Right lobe of liver (tissue), 6 donors: ENCODE measurements at regions not wholly inside any gene's neighbourhood (a gene's known extent, or its start where the extent isn't known, plus 50 kb on each side); places are given as distances from the start of the nearest gene placed in this dataset.
A peak's percentile ranks its signal among the peaks of the same experiment; 100 is the strongest.

Experiments
- ATAC-seq, 4 donors: fragments of 200-7000 bp; cut with Tn5 transposase; one replicate each; pipeline ENCODE4 v1.9.1; 2020; ENCODE audit warnings: mild to moderate bottlenecking in 4 of 4, moderate library complexity in 4 of 4
- DNase-seq, 3 donors: peaks; one replicate each; pipeline ENCODE4 v3.0.0-alpha.2; 2020
- H3K27ac ChIP-seq, 3 donors: fragments of 200-600 bp; one replicate each; pipeline ENCODE4 v1.8.0; 2022
- H3K27me3 ChIP-seq, 2 donors: fragments of 200-600 bp; one replicate each; pipeline ENCODE4 v1.8.0; 2022
- H3K36me3 ChIP-seq, 4 donors: fragments of 200-600 bp; sonication (generic) in 1 of 4; one replicate each; pipeline versions ENCODE4 v1.5.1 to v1.8.0; 2017 to 2022; ENCODE audit warnings: control low read depth in 1 of 4
- H3K4me1 ChIP-seq, 4 donors: fragments of 200-600 bp; sonication (generic) in 1 of 4; one replicate each; pipeline versions ENCODE4 v1.5.1 to v1.8.0; 2017 to 2022; ENCODE audit warnings: control low read depth in 1 of 4
- H3K4me3 ChIP-seq, 3 donors: fragments of 200-600 bp; one replicate each; pipeline ENCODE4 v1.8.0; 2022
- H3K9me3 ChIP-seq, 4 donors: fragments of 200-600 bp; sonication (generic) in 1 of 4; one replicate each; pipeline versions ENCODE4 v1.5.1 to v1.8.0; 2017 to 2022; ENCODE audit warnings: control low read depth in 1 of 4
- CTCF ChIP-seq, 4 donors: fragments of 200-600 bp in 3 of 4; fragments of 450-650 bp in 1 of 4; IDR thresholded peaks; one replicate each; pipeline versions ENCODE4 v1.5.1 to v1.8.0; 2016 to 2022; ENCODE audit warnings: antibody characterized with exemption in 4 of 4, mild to moderate bottlenecking in 2 of 4
- POLR2A ChIP-seq: fragments of 450-650 bp; IDR thresholded peaks from one replicate; pipeline ENCODE4 v1.6.1; 2017; ENCODE audit warnings: antibody characterized with exemption, mild to moderate bottlenecking
- WGBS: methylation state at CpG from one replicate; pipeline ENCODE4 v1.1.6; 2018; ENCODE audit warnings: low coverage, low lambda C conversion rate; ENCODE audit not compliant: insufficient coverage; ENCODE audit errors: missing lambda C conversion rate; 5-methylcytosine and 5-hydroxymethylcytosine counted together
- intact Hi-C, 2 donors: fragments of 100-400 bp; cut with DNase I; formaldehyde crosslinking; loops; one replicate each; pipeline versions ENCODE4 v1.11.2 to v1.14.1; 2022
- donor health status: DM: no; HTN: yes; CAD: no.
- donor health status: DM: no; HTN: no; CAD: no.
- donor health status: DM: no; HTN: no; CAD: no.
- donor health status: DM: no; HTN: yes; CAD: no.
- donor health status: DM: no; HTN: yes; CAD: no.

- H3K4me1 ChIP-seq = peaks cover 0 to 14% (median 2%) of the 10 kb centered on the region in 4 donors
- H3K36me3 ChIP-seq = no peaks in the 10 kb centered on the region
- intact Hi-C loops = no loop called here
- 83% methylated on average over 4 of the region's 4 CpGs for WGBS
- no peaks in the 10 kb centered on the region for H3K27me3 ChIP-seq
- ATAC-seq = no peak
- no peak overlapping the region for H3K27ac ChIP-seq
- no peak overlapping the region for H3K4me3 ChIP-seq
- no peak for DNase-seq
- no peak for TF ChIP-seq CTCF (IDR thresholded peaks at IDR 0.05)
- TF ChIP-seq POLR2A = no peak
- H3K9me3 ChIP-seq = no peaks in the 10 kb centered on the region
Observed at GRCh38 chr15:96052154-96052553, 278.3 kb upstream of the NR2F2 start.

DNA sequence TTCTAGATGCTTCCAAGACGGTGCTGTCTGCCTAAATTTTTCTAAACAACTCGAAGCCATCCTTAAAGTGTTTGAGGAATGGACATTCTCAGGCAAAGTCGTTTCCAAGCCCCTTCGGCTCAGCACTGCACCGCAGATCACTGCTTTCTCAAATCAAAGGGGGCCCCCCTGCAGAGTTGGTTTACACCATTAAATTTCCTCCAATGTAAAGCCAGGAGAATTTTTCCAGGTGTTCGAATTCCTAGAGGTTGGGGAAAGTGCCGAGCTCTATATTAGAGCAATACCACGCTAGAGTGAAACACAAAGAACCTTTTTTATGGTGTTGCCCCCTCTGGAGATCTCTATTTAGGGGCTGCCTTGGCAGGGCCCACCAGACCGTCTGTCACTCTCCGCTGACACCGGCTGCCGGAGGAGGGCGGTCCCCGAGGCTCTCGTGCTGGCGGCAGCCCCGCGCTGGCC lies 277.9 kb upstream of the NR2F2 start:
- no peaks in the 10 kb centered on the region for H3K9me3 ChIP-seq
- no peak for ATAC-seq
- no peaks in the 10 kb centered on the region for H3K36me3 ChIP-seq
- H3K27me3 ChIP-seq = no peaks in the 10 kb centered on the region
- peaks cover 0 to 14% (median 2%) of the 10 kb centered on the region in 4 donors for H3K4me1 ChIP-seq
- H3K27ac ChIP-seq = peak overlapping the region; percentile 19 to 84 (median 78)
- TF ChIP-seq CTCF (IDR thresholded peaks at IDR 0.05) = no peak
- no peak for TF ChIP-seq POLR2A
- H3K4me3 ChIP-seq = peak overlapping the region in 2 of 3 donors; percentile 44 to 46
- intact Hi-C loops = no loop called here
- DNase-seq = no peak
- WGBS = 67% methylated on average over 7 of the region's 18 CpGs

DNA sequence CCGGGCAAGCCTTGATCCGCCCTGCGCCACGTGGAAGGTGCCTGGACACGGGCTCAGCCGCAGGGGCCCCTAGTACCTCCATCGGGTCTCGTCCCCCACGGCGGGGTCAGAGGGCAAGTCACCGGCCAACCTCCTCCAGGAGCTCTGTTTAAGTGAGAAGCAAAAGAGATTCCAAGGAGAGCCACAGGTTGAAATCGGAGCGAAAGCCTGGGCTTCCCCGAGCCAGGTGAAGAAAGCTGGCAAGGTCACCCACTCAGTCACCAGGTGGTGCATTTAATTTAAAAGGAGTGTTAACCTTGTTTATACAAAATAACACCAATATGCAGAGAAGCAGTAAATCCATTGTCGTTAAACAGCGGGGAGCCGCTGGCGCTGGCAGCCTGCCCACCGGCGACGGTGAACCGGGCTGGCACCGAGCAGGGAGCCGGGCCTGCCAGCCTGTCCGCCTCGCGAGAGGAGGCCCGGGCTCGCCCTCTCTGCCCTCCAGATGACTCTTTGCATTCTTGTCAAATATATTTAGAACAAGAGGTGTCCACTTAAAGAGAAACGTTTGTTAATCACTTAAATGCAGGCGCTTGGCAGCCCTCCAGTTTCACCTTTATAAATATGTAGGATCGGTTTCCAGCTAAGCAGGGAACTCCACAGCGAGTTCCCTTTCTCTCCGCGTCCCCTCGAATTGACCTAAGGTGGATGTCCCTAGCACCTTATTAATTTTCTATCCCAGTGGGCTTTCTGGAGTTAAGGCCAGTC lies 277.3 kb upstream of the NR2F2 start:
- 14% methylated on average over 20 of the region's 36 CpGs for WGBS
- TF ChIP-seq CTCF (IDR thresholded peaks at IDR 0.05) (no peak), POLR2A (no peak)
- Histone ChIP-seq H3K4me3 (peak overlapping the region; percentile 22 to 46 (median 44)), H3K27me3 (no peaks in the 10 kb centered on the region), H3K27ac (peak overlapping the region; percentile 19 to 84 (median 78)), H3K36me3 (no peaks in the 10 kb centered on the region), H3K9me3 (no peaks in the 10 kb centered on the region), H3K4me1 (peaks cover 0 to 14% (median 2%) of the 10 kb centered on the region in 4 donors)
- intact Hi-C loops = no loop called here
- peak; percentile 57 to 75 (median 70) for DNase-seq
- ATAC-seq = peak; percentile 86 to 91 (median 88)

DNA sequence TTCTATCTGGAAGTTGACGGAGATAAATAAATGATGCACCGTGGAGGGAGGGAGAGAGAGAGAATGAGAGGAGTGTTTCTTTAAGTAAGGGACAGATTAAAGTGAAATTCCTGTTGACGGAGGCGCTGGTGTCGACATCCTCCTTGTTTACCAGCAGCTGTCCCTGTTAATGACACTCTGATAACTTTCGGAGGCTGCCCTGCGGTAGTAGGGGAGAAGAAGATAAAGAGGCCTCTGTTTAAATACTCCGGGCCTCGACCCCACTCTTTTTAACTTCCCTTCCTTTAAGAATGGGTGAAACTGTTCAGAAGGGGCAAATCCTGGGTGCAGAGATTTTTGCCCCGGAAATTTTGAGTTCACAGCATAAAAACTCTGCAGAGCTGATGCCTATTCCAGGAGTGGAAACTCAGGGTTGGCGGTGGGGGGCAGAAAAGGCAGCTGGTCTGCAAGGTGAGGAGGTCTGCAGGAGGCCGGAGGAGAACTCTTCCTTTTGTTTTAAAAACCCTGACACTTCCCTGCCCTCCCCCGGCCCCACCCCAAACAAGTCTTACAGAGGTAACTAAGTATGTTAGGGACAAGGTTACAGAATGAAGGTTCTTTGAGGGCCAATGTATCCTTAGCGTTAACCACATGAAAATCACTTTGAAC lies 276.6 kb upstream of the NR2F2 start:
- peak overlapping the region; percentile 19 to 84 (median 78) for H3K27ac ChIP-seq
- H3K27me3 ChIP-seq = no peaks in the 10 kb centered on the region
- no peaks in the 10 kb centered on the region for H3K9me3 ChIP-seq
- H3K4me1 ChIP-seq = peaks cover 0 to 14% (median 2%) of the 10 kb centered on the region in 4 donors
- peak; percentile 85 to 91 (median 87) for ATAC-seq
- H3K4me3 ChIP-seq = peak overlapping the region; percentile 22 to 46 (median 44)
- intact Hi-C loops = no loop called here
- DNase-seq = peak; percentile 55 to 76 (median 69)
- no peaks in the 10 kb centered on the region for H3K36me3 ChIP-seq
- 15% methylated on average over 14 of the region's 14 CpGs for WGBS
- TF ChIP-seq CTCF (IDR thresholded peaks at IDR 0.05) = no peak
- TF ChIP-seq POLR2A = no peak
